Bronchial epithelial cell (primary cell): ENCODE measurements at regions not wholly inside any gene's neighbourhood (a gene's known extent, or its start where the extent isn't known, plus 50 kb on each side); places are given as distances from the start of the nearest gene placed in this dataset.

Experiments
- DNase-seq: peaks from one replicate; pipeline ENCODE4 v3.0.0-alpha.2; 2010; ENCODE audit warnings: low read depth
- FAIRE-seq: peaks from 2 replicates; lab custom pipeline; 2011; peaks lifted over from hg19 to GRCh38; lab: Jason Lieb, UNC
- H3K27me3 ChIP-seq: 2 replicates; pipeline ENCODE4 v1.5.1; 2011; ENCODE audit warnings: low read length; ENCODE audit not compliant: control insufficient read depth, insufficient read depth
- H3K36me3 ChIP-seq: 2 replicates; pipeline ENCODE4 v1.5.1; 2011; ENCODE audit warnings: low read length; ENCODE audit not compliant: control insufficient read depth, insufficient read depth
- H3K4me3 ChIP-seq: 2 replicates; pipeline ENCODE4 v1.5.1; 2011; ENCODE audit warnings: mild to moderate bottlenecking, low read depth, low read length, control low read depth
- CTCF ChIP-seq: IDR thresholded peaks from 2 replicates; pipeline ENCODE4 v1.5.1; 2011; ENCODE audit warnings: mild to moderate bottlenecking, moderate library complexity, low read length, control low read depth, inconsistent platforms; ENCODE audit not compliant: insufficient read depth, severe bottlenecking

- FAIRE-seq: no peak
- TF ChIP-seq CTCF: no peak
- no peak for DNase-seq
- no peak overlapping the region for H3K4me3 ChIP-seq
- H3K36me3 ChIP-seq: no peaks in the 10 kb centered on the region
- peaks cover 4% of the 10 kb centered on the region for H3K27me3 ChIP-seq
Measured at GRCh38 chr13:99666146-99666805, 165.0 kb downstream of the TM9SF2 start.

DNA sequence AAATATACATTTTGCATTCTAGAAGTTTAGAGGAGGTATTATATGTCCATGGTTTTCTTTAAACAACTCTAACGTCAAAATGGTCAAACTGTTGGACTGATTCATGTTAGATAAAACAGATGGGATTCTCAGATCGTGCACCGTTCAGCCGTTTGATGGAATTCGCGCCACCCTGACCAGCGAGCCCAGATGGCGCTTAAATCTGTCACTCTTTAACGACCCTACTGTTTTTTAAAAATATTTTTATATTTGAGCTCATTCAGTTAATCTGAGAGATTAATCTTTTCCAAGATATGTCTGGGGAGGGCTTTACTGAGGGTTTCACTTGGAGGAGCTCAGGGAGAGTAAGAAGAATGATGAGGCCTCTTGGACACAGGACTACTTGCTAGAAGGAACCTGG is 164.4 kb downstream of the TM9SF2 start:
- DNase-seq (no peak), FAIRE-seq (no peak)
- no peaks in the 10 kb centered on the region for H3K36me3 ChIP-seq
- no peak overlapping the region for H3K4me3 ChIP-seq
- peaks cover 4% of the 10 kb centered on the region for H3K27me3 ChIP-seq
- no peak for TF ChIP-seq CTCF

DNA sequence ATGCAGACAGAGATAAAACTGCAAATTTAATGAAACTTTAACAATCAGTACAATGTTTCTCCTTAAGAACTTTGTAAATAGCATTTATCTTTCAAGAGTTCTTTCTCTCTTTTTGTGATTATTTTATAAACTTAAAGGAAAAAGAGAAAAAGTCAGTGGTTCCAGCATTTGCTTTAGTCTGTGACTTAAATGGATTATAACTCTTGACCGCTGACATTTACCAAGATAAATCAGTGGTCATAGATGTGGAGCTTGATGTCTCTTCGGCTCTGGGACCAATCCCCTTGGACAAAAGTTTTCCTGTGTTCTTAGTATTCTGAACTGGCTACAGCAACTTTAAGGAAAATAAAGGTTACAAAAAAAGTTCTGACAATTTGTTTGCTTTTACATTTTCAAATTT is 162.6 kb downstream of the TM9SF2 start:
- FAIRE-seq: no peak
- Histone ChIP-seq H3K4me3 (no peak overlapping the region), H3K27me3 (peaks cover 4% of the 10 kb centered on the region), H3K36me3 (no peaks in the 10 kb centered on the region)
- no peak for DNase-seq
- no peak for TF ChIP-seq CTCF

DNA sequence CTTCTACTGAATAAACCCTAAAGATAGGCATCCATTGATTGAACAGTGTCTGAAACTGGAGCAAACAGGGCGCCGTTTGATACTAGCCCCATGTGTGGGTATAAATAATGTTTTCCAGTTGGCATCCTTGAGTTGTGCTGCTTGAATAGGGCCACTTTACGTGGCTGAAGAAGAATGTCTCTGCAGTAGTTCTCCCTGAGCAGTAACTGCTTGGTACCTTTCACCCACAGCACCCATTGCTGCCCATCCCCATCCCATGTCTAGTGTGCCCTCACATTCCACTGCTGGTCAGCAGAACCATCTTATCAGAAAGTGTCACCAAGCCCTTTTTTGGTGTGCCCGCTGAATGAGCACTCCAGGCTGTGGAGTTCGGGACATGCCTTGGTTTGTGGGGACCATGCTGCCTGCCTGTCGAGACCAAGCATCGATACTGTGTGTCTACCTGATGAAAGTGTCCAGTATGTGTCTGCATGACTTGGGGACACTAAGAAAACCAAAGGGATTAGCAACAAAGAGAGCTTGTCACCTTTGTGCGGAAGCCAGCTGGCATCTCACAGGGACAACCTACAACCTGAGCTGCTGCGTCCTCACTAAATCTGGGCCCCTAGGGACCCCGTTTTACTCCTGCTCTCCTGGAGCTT is 162.0 kb downstream of the TM9SF2 start:
- peaks cover 4% of the 10 kb centered on the region for H3K27me3 ChIP-seq

GRCh38 chr13:99662678-99663077 is 161.4 kb downstream of the TM9SF2 start:
- DNase-seq: no peak
- no peak for FAIRE-seq

More for the DNA sequence above, 162.0 kb downstream of the TM9SF2 start:
- no peaks in the 10 kb centered on the region for H3K36me3 ChIP-seq
- DNase-seq (no peak), FAIRE-seq (no peak)
- H3K4me3 ChIP-seq: no peak overlapping the region
- no peak for TF ChIP-seq CTCF

More at GRCh38 chr13:99662678-99663077, 161.4 kb downstream of the TM9SF2 start:
- TF ChIP-seq CTCF: no peak
- Histone ChIP-seq H3K36me3 (no peaks in the 10 kb centered on the region), H3K4me3 (no peak overlapping the region), H3K27me3 (peaks cover 4% of the 10 kb centered on the region)
